ENCODE measurements at regions not wholly inside any gene's neighbourhood (a gene's known extent, or its start where the extent isn't known, plus 50 kb on each side); places are given as distances from the start of the nearest gene placed in this dataset.
"Not testable (repeated sequence)": the region's sequence is repeated elsewhere in the genome, so short reads cannot be mapped to it uniquely, and the experiment has no call there.

GRCh38 chr17:27066315-27066714, 227.6 kb upstream of the WSB1 start:
- no peak for DNase-seq

GRCh38 chr17:27069842-27070508, 223.9 kb upstream of the WSB1 start:
- DNase-seq = no peak

GRCh38 chr17:27070836-27071235, 223.1 kb upstream of the WSB1 start:
- DNase-seq = no peak

GRCh38 chr17:27072885-27073284, 221.0 kb upstream of the WSB1 start:
- no peak for DNase-seq

- no peak for DNase-seq
Observed at GRCh38 chr17:27076814-27077213, 217.1 kb upstream of the WSB1 start.

GRCh38 chr17:27078296-27078695, 215.6 kb upstream of the WSB1 start:
- DNase-seq = no peak

GRCh38 chr17:27079660-27080059, 214.3 kb upstream of the WSB1 start:
- DNase-seq = no peak

- DNase-seq = no peak
Observed at GRCh38 chr17:27081002-27081638, 212.8 kb upstream of the WSB1 start.

- no peak for DNase-seq
Observed at GRCh38 chr17:27082023-27082774, 211.7 kb upstream of the WSB1 start.

- no peak for DNase-seq
Observed at GRCh38 chr17:27082775-27083154, 211.1 kb upstream of the WSB1 start.

- DNase-seq = no peak
Observed at GRCh38 chr17:27083408-27084185, 210.3 kb upstream of the WSB1 start.

- DNase-seq = no peak
Observed at GRCh38 chr17:27085517-27085916, 208.4 kb upstream of the WSB1 start.

GRCh38 chr17:27086526-27086925, 207.4 kb upstream of the WSB1 start:
- no peak for DNase-seq

GRCh38 chr17:27087935-27088766, 205.8 kb upstream of the WSB1 start:
- no peak for DNase-seq

- no peak for DNase-seq
Observed at GRCh38 chr17:27088767-27089078, 205.2 kb upstream of the WSB1 start.

- DNase-seq = not testable (repeated sequence)
Observed at GRCh38 chr17:27089079-27089928, 204.6 kb upstream of the WSB1 start.

GRCh38 chr17:27089929-27090247, 204.0 kb upstream of the WSB1 start:
- no peak for DNase-seq

- not testable (repeated sequence) for DNase-seq
Observed at GRCh38 chr17:27090450-27091042, 203.4 kb upstream of the WSB1 start.

GRCh38 chr17:27091043-27091497, 202.8 kb upstream of the WSB1 start:
- DNase-seq = no peak

GRCh38 chr17:27094179-27094578, 199.7 kb upstream of the WSB1 start:
- not testable (repeated sequence) for DNase-seq

- DNase-seq = not testable (repeated sequence)
Observed at GRCh38 chr17:27095821-27096220, 198.1 kb upstream of the WSB1 start.
